Stomach (tissue), 8 donors: ENCODE measurements at regions not wholly inside any gene's neighbourhood (a gene's known extent, or its start where the extent isn't known, plus 50 kb on each side); places are given as distances from the start of the nearest gene placed in this dataset.
A peak's percentile ranks its signal among the peaks of the same experiment; 100 is the strongest.
"Not testable (repeated sequence)": the region's sequence is repeated elsewhere in the genome, so short reads cannot be mapped to it uniquely, and the experiment has no call there.

ENCODE experiments used
- DNase-seq, 2 donors: peaks; one replicate each; pipeline versions ENCODE4 v3.0.0 to v3.0.0-alpha.2; 2013 to 2019
- H3K27ac ChIP-seq, 5 donors: fragments of 200-600 bp in 4 of 5; sonication (generic) in 4 of 5; one replicate each; pipeline ENCODE4 v1.5.1; 2013 to 2019; ENCODE audit warnings: mild to moderate bottlenecking in 1 of 5, moderate library complexity in 1 of 5
- H3K27me3 ChIP-seq, 3 donors: fragments of 200-600 bp; sonication (generic); one replicate each; pipeline ENCODE4 v1.5.1; 2017 to 2019; ENCODE audit warnings: mixed run types in 1 of 3
- H3K36me3 ChIP-seq, 4 donors: fragments of 200-600 bp; sonication (generic); 1 replicate in 3 of 4; 2 replicates in 1 of 4; pipeline ENCODE4 v1.5.1; 2016 to 2019
- H3K4me1 ChIP-seq, 4 donors: fragments of 200-600 bp; sonication (generic); one replicate each; pipeline ENCODE4 v1.5.1; 2016 to 2019
- H3K4me3 ChIP-seq, 4 donors: fragments of 200-600 bp; sonication (generic) in 3 of 4; one replicate each; pipeline ENCODE4 v1.5.1; 2016 to 2019; ENCODE audit warnings: mild to moderate bottlenecking in 1 of 4
- H3K9me3 ChIP-seq, 4 donors: fragments of 200-600 bp; sonication (generic); one replicate each; pipeline ENCODE4 v1.5.1; 2016 to 2019
- EP300 ChIP-seq: sonication (generic); formaldehyde crosslinking; IDR thresholded peaks from one replicate; pipeline ENCODE4 v1.6.1; 2017; ENCODE audit warnings: antibody characterized with exemption
- POLR2A ChIP-seq, 4 donors: fragments of 450-650 bp; IDR thresholded peaks; one replicate each; pipeline ENCODE4 v1.6.1; 2016; ENCODE audit warnings: antibody characterized with exemption in 4 of 4, control low read depth in 2 of 4, mild to moderate bottlenecking in 1 of 4, moderate library complexity in 1 of 4
- POLR2AphosphoS5 ChIP-seq, 3 donors: sonication (generic); formaldehyde crosslinking; IDR thresholded peaks; one replicate each; pipeline ENCODE4 v1.6.1; 2016; ENCODE audit warnings: antibody characterized with exemption in 3 of 3
- WGBS, 5 donors: extraction: QIAGEN DNeasy Blood & Tissue Kit in 3 of 5; methylation state at CpG; one replicate each; pipeline versions ENCODE4 v1.1.5 to v1.1.7; 2013 to 2018; 5-methylcytosine and 5-hydroxymethylcytosine counted together
- intact Hi-C: fragments of 100-400 bp; cut with DNase I; formaldehyde crosslinking; loops from one replicate; pipeline ENCODE4 v1.15.1; 2023; ENCODE audit warnings: low total_unique reads
- TF ChIP-seq, protein P1 (sequence below), 7 experiments: fragments of 450-650 bp in 4 of 7; fragments of 200-600 bp in 3 of 7; sonication (generic) in 3 of 7; IDR thresholded peaks; one replicate each; pipeline ENCODE4 v1.5.1; 2016 to 2019; ENCODE audit warnings: antibody characterized with exemption in 7 of 7, control low read depth in 2 of 7, mild to moderate bottlenecking in 1 of 7
- donor health status: healthy with polysubstance abuse.
- donor health status: Bipolar disorder and iron deficiency.
- donor health status: healthy.

DNA sequence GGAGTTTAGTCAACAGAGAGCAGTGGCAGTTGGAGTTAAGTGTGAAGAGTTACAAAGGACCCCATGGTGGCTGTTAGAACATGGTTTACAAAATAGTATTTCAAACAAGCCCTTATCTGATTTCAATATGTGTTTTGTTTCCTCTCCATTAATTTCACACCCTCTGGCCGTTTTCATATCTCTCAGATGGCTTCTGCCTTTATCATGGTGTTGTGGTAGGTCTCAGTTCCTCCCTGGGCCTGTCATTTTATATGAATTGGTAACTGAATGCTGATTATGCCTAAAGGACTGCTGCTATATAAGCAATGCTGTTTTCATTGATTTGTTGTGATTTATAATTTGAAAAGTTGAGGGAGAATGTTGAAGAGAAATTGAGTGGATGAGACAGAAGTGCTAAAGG is 686.7 kb downstream of the NYAP2 start:
- no peaks in the 10 kb centered on the region for H3K4me1 ChIP-seq
- H3K36me3 ChIP-seq: no peaks in the 10 kb centered on the region
- no peak overlapping the region for H3K27ac ChIP-seq
- no peaks in the 10 kb centered on the region for H3K27me3 ChIP-seq
- H3K9me3 ChIP-seq: no peaks in the 10 kb centered on the region
- intact Hi-C loops: no loop called here
- H3K4me3 ChIP-seq: no peak overlapping the region
- DNase-seq: no peak
- TF ChIP-seq EP300 (no peak), POLR2AphosphoS5 (IDR thresholded peaks at IDR 0.05) (no peak), POLR2A (IDR thresholded peaks at IDR 0.05) (no peak)
- TF ChIP-seq, protein P1, sequence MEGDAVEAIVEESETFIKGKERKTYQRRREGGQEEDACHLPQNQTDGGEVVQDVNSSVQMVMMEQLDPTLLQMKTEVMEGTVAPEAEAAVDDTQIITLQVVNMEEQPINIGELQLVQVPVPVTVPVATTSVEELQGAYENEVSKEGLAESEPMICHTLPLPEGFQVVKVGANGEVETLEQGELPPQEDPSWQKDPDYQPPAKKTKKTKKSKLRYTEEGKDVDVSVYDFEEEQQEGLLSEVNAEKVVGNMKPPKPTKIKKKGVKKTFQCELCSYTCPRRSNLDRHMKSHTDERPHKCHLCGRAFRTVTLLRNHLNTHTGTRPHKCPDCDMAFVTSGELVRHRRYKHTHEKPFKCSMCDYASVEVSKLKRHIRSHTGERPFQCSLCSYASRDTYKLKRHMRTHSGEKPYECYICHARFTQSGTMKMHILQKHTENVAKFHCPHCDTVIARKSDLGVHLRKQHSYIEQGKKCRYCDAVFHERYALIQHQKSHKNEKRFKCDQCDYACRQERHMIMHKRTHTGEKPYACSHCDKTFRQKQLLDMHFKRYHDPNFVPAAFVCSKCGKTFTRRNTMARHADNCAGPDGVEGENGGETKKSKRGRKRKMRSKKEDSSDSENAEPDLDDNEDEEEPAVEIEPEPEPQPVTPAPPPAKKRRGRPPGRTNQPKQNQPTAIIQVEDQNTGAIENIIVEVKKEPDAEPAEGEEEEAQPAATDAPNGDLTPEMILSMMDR (IDR thresholded peaks at IDR 0.05): no peak
- 10 to 26% (median 20%) methylated on average over 1 of the region's 1 CpG for WGBS, 5 donors

DNA sequence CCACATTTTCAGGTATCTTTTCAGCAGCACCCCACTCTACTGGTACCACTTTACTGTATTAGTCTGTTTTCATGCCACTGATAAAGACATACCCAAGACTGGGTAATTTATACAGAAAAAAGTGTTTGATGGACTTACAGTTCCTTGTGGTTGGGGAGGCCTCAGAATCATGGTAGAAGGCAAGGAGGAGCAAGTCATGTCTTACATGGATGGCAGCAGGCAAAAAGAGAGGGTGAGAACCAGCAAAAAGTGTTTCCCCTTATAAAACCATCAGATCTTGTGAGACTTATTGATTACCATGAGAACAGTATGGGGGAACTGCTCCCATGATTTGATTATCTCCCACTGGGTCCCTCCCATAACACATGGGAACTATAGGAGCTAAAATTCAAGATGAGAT is 685.9 kb downstream of the NYAP2 start:
- intact Hi-C loops, H3K27me3 ChIP-seq, H3K36me3 ChIP-seq, H3K9me3 ChIP-seq, H3K27ac ChIP-seq, H3K4me3 ChIP-seq, H3K4me1 ChIP-seq, DNase-seq: not testable (repeated sequence)

DNA sequence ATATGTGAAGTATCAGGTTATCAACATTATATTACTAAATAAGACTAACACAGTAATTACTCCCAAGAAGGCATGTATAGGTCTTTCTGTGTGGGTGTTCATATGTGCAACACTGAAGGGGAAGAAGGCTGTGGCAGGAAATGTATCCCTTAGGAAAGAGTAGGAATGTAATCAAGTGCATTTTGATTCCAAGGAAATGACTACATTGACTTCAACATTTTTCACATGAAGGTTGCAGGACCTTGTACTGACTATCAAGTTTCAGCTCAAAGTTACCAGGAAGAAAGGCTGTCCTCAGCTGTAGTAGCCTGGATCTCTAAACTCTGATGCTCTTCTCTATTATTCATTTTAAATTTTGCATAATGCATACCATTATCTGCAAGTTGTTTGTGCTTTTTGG is 680.8 kb downstream of the NYAP2 start:
- no peaks in the 10 kb centered on the region for H3K27me3 ChIP-seq
- no peak overlapping the region for H3K27ac ChIP-seq
- TF ChIP-seq POLR2A (IDR thresholded peaks at IDR 0.05) (no peak), POLR2AphosphoS5 (IDR thresholded peaks at IDR 0.05) (no peak), EP300 (no peak)
- TF ChIP-seq, protein P1 (IDR thresholded peaks at IDR 0.05): no peak
- no peak overlapping the region for H3K4me3 ChIP-seq
- H3K36me3 ChIP-seq: no peaks in the 10 kb centered on the region
- DNase-seq: peak in 1 of 2 donors; percentile 11
- H3K4me1 ChIP-seq: no peaks in the 10 kb centered on the region
- intact Hi-C loops: no loop called here
- no peaks in the 10 kb centered on the region for H3K9me3 ChIP-seq

DNA sequence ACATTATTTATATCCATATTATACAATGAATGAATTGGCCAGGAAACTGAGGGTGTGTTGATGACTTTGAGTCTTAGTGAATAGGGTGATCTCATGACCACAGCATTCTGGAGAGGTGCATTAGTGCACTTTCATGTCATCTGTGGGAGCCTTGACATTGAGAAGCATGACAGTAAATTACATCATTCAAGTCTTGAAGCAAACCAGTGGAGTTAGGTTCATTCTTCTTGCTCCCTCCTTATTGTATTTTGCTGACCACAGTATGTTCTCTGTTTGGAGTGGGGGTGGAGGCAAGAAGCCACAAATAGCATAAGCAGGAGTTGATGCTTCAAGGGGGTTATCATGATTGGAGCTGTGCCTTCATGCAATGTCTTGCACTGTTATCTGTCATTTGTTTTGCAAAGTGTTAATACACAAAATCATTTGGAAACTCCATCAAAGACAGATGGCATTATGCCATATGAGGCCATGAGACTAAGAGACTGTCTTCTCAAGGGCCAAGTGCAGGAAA is 680.2 kb downstream of the NYAP2 start:
- Histone ChIP-seq H3K4me1 (no peaks in the 10 kb centered on the region), H3K27ac (no peak overlapping the region), H3K4me3 (no peak overlapping the region), H3K36me3 (no peaks in the 10 kb centered on the region), H3K9me3 (no peaks in the 10 kb centered on the region), H3K27me3 (no peaks in the 10 kb centered on the region)
- intact Hi-C loops: no loop called here
- TF ChIP-seq, protein P1 (IDR thresholded peaks at IDR 0.05): no peak
- TF ChIP-seq POLR2AphosphoS5 (IDR thresholded peaks at IDR 0.05): no peak
- no peak for TF ChIP-seq POLR2A (IDR thresholded peaks at IDR 0.05)
- TF ChIP-seq EP300: no peak
- peak in 1 of 2 donors; percentile 61 for DNase-seq

DNA sequence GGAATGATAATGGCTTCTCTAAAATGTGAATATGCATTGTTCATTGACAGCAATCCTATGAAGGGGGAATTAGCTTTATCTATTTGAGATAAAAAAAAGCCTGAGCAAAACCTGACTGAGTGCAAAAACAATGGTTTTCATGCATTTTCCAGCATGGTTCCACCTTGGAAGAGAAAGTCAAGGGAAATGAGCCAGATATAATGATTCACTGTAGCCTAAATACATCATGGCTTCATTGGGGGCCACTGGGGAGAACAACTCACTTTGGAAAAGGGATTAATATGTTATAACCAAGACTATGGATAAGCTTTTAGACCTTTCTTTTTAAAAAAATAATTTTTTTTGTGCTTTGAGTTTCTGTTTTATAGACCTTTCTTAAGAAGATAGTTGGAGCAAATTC is 679.7 kb downstream of the NYAP2 start:
- intact Hi-C loops: no loop called here
- DNase-seq: peak in 1 of 2 donors; percentile 39
- Histone ChIP-seq H3K27me3 (no peaks in the 10 kb centered on the region), H3K4me1 (no peaks in the 10 kb centered on the region), H3K27ac (no peak overlapping the region), H3K9me3 (no peaks in the 10 kb centered on the region), H3K4me3 (no peak overlapping the region), H3K36me3 (no peaks in the 10 kb centered on the region)
- TF ChIP-seq EP300 (no peak), POLR2AphosphoS5 (IDR thresholded peaks at IDR 0.05) (no peak), POLR2A (IDR thresholded peaks at IDR 0.05) (no peak)
- TF ChIP-seq, protein P1 (IDR thresholded peaks at IDR 0.05): no peak
